C4-2B (cell line): ENCODE measurements at regions not wholly inside any gene's neighbourhood (a gene's known extent, or its start where the extent isn't known, plus 50 kb on each side); places are given as distances from the start of the nearest gene placed in this dataset.

Experiments
- H3K27ac ChIP-seq: fragments of 450-650 bp; 2 replicates; pipeline ENCODE4 v1.5.1; 2017
- CTCF ChIP-seq: fragments of 450-650 bp; conservative IDR thresholded peaks from 2 replicates; pipeline ENCODE4 v1.5.1; 2017; ENCODE audit warnings: mild to moderate bottlenecking
- ZFX ChIP-seq: fragments of 450-650 bp; IDR thresholded peaks from 2 replicates; pipeline ENCODE4 v1.6.1; 2017

GRCh38 chr3:10741891-10742671 is 73.9 kb upstream of the SLC6A11 start:
- TF ChIP-seq CTCF (no peak), ZFX (no peak)
- no peak overlapping the region for H3K27ac ChIP-seq

GRCh38 chr3:10743366-10744097 is 72.5 kb upstream of the SLC6A11 start:
- TF ChIP-seq ZFX, result no peak
- TF ChIP-seq CTCF, result no peak
- H3K27ac ChIP-seq, result no peak overlapping the region

GRCh38 chr3:10744098-10744465 is 71.9 kb upstream of the SLC6A11 start:
- H3K27ac ChIP-seq, result no peak overlapping the region
- peak; percentile 28; the same call in 1 of the 2 replicates for TF ChIP-seq CTCF
- no peak for TF ChIP-seq ZFX

GRCh38 chr3:10745392-10745791 is 70.6 kb upstream of the SLC6A11 start:
- no peak overlapping the region for H3K27ac ChIP-seq
- TF ChIP-seq CTCF (no peak), ZFX (no peak)

GRCh38 chr3:10746001-10746400 is 70.0 kb upstream of the SLC6A11 start:
- H3K27ac ChIP-seq, result no peak overlapping the region
- no peak for TF ChIP-seq ZFX
- TF ChIP-seq CTCF, result no peak

GRCh38 chr3:10746684-10747083 is 69.3 kb upstream of the SLC6A11 start:
- TF ChIP-seq ZFX, result no peak
- TF ChIP-seq CTCF, result no peak
- H3K27ac ChIP-seq, result no peak overlapping the region

- TF ChIP-seq ZFX (no peak), CTCF (no peak)
- no peak overlapping the region for H3K27ac ChIP-seq
Observed at GRCh38 chr3:10747341-10747740, 68.7 kb upstream of the SLC6A11 start.
